HG03354 (cell line): ENCODE measurements at regions not wholly inside any gene's neighbourhood (a gene's known extent, or its start where the extent isn't known, plus 50 kb on each side); places are given as distances from the start of the nearest gene placed in this dataset.

ENCODE experiments used
- ATAC-seq: cut with Tn5 transposase; IDR thresholded peaks from one replicate; pipeline ENCODE4 v1.9.1; 2021; ENCODE audit warnings: mild to moderate bottlenecking; ENCODE audit not compliant: unreplicated experiment, poor library complexity, severe bottlenecking

- no peak for ATAC-seq
Measured at GRCh38 chr17:63358111-63358839, 87.8 kb downstream of the CYB561 start.

- ATAC-seq, result no peak
Measured at GRCh38 chr17:63358956-63359355, 87.2 kb downstream of the CYB561 start.

GRCh38 chr17:63361182-63361581 is 84.9 kb downstream of the CYB561 start:
- no peak for ATAC-seq

- no peak for ATAC-seq
Measured at GRCh38 chr17:63362115-63362514, 84.0 kb downstream of the CYB561 start.

GRCh38 chr17:63364387-63364786 is 81.7 kb downstream of the CYB561 start:
- ATAC-seq, result no peak

GRCh38 chr17:63364944-63365343 is 81.2 kb downstream of the CYB561 start:
- ATAC-seq, result no peak

- no peak for ATAC-seq
Measured at GRCh38 chr17:63365366-63366240, 80.5 kb downstream of the CYB561 start.

GRCh38 chr17:63366241-63366566 is 79.9 kb downstream of the CYB561 start:
- no peak for ATAC-seq

GRCh38 chr17:63369233-63369632 is 76.9 kb downstream of the CYB561 start:
- ATAC-seq, result no peak

GRCh38 chr17:63370696-63371095 is 75.4 kb downstream of the CYB561 start:
- no peak for ATAC-seq

GRCh38 chr17:63376949-63377348 is 69.2 kb downstream of the CYB561 start:
- no peak for ATAC-seq

- ATAC-seq, result no peak
Measured at GRCh38 chr17:63378411-63379375, 67.4 kb downstream of the CYB561 start.

- ATAC-seq, result no peak
Measured at GRCh38 chr17:63379636-63380035, 66.5 kb downstream of the CYB561 start.

GRCh38 chr17:63381101-63381729 is 64.9 kb downstream of the CYB561 start:
- ATAC-seq, result no peak

- no peak for ATAC-seq
Measured at GRCh38 chr17:63382136-63382535, 64.0 kb downstream of the CYB561 start.
